ENCODE measurements at regions not wholly inside any gene's neighbourhood (a gene's known extent, or its start where the extent isn't known, plus 50 kb on each side); places are given as distances from the start of the nearest gene placed in this dataset.
"Not testable (repeated sequence)": the region's sequence is repeated elsewhere in the genome, so short reads cannot be mapped to it uniquely, and the experiment has no call there.

- TF ChIP-seq, protein P1, sequence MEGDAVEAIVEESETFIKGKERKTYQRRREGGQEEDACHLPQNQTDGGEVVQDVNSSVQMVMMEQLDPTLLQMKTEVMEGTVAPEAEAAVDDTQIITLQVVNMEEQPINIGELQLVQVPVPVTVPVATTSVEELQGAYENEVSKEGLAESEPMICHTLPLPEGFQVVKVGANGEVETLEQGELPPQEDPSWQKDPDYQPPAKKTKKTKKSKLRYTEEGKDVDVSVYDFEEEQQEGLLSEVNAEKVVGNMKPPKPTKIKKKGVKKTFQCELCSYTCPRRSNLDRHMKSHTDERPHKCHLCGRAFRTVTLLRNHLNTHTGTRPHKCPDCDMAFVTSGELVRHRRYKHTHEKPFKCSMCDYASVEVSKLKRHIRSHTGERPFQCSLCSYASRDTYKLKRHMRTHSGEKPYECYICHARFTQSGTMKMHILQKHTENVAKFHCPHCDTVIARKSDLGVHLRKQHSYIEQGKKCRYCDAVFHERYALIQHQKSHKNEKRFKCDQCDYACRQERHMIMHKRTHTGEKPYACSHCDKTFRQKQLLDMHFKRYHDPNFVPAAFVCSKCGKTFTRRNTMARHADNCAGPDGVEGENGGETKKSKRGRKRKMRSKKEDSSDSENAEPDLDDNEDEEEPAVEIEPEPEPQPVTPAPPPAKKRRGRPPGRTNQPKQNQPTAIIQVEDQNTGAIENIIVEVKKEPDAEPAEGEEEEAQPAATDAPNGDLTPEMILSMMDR (IDR thresholded peaks at IDR 0.05) = no peak
- no peak for TF ChIP-seq ZFX (IDR thresholded peaks at IDR 0.05; ENCODE audit: borderline replicate concordance)
- H3K27ac ChIP-seq = no peak overlapping the region
Measured at GRCh38 chr6:67956352-67956751, 678.7 kb upstream of the ADGRB3 start.

- no peak for TF ChIP-seq ZFX (IDR thresholded peaks at IDR 0.05; ENCODE audit: borderline replicate concordance)
- TF ChIP-seq, protein P1 (IDR thresholded peaks at IDR 0.05) = no peak
- H3K27ac ChIP-seq = no peak overlapping the region
Measured at GRCh38 chr6:67952948-67953347, 682.1 kb upstream of the ADGRB3 start.

DNA sequence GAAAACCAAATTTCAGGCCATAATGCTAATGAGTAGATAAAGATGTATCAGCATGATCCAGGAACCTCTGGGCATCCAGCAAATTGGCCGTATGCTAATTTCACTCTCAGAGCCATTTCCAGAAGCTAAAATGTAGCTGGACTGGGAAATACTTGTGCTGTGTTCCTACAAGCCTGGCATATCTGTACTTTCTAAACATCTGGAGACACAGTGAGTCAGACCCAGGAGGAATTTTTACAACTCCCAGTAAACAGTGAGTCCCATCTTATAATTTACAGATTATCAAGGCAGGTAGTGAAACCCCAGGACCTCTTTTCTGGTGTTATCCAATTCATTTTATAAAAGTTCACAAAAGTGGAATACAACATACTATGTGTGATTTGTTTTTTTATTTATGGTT lies 683.0 kb upstream of the ADGRB3 start:
- TF ChIP-seq, protein P1 (IDR thresholded peaks at IDR 0.05) = no peak
- no peak for TF ChIP-seq ZFX (IDR thresholded peaks at IDR 0.05; ENCODE audit: borderline replicate concordance)
- H3K27ac ChIP-seq = no peak overlapping the region

DNA sequence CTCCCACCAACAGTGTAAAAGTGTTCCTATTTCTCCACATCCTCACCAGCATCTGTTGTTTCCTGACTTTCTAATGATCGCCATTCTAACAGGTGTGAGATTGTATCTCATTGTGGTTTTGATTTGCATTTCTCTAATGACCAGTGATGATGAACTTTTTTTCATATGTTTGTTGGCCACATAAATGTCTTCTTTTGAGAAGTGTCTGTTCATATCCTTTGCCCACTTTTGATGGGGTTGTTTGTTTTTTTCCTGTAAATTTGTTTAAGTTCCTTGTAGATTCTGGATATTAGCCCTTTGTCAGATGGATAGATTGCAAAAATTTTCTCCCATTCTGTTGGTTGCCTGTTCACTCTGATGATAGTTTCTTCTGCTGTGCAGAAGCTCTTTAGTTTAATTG lies 687.3 kb upstream of the ADGRB3 start:
- not testable (repeated sequence) for H3K27ac ChIP-seq

DNA sequence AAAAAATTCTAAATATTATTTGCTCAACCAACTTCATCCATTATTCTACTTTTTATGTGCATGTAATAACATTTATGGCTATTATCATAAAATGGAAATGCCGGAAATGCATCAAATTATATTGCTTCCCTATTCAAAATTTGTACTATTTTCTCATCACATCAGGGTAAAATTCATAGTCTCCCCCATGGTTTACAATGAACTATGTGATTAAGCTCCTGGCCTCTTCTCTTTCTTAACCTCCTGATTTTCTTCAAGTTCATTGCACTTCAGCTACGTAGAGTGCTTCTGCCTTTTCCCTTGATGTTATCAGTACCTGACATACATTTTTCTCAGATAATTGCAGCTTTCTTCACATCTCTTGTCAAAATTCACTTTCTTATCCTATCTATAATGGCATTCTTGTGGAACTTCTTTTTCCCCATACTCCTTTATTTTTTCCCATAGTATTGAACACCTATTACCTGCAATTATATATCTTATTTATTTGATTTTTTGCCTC lies 699.1 kb upstream of the ADGRB3 start:
- H3K27ac ChIP-seq = no peak overlapping the region
- TF ChIP-seq, protein P1 (IDR thresholded peaks at IDR 0.05) = no peak
- no peak for TF ChIP-seq ZFX (IDR thresholded peaks at IDR 0.05; ENCODE audit: borderline replicate concordance)

GRCh38 chr6:67933278-67933677 lies 701.8 kb upstream of the ADGRB3 start:
- H3K27ac ChIP-seq = no peak overlapping the region
- TF ChIP-seq ZFX (IDR thresholded peaks at IDR 0.05; ENCODE audit: borderline replicate concordance) = no peak
- TF ChIP-seq, protein P1 (IDR thresholded peaks at IDR 0.05) = peak; percentile 51

DNA sequence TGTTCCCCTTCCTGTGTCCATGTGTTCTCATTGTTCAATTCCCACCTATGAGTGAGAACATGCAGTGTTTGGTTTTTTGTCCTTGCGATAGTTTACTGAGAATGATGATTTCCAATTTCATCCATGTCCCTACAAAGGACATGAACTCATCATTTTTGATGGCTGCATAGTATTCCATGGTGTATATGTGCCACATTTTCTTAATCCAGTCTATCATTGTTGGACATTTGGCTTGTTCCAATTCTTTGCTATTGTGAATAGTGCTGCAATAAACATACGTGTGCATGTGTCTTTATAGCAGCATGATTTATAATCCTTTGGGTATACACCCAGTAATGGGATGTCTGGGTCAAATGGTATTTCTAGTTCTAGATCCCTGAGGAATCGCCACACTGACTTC lies 712.5 kb upstream of the ADGRB3 start:
- not testable (repeated sequence) for H3K27ac ChIP-seq

DNA sequence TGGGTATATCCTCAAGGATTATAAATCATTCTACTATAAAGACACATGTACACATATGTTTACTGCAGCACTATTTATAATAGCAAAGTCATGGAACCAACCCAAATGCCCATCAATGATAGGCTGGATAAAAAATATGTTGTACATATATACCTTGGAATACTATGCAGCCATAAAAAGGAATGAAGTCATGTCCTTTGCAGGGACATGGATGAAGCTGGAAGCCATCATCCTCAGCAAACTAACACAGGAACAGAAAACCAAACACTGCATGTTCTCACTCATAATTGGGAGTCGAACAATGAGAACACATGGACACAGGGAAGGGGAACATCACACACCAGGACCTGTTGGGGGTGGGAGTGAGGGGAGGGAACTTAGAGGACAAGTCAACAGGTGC lies 715.0 kb upstream of the ADGRB3 start:
- H3K27ac ChIP-seq = not testable (repeated sequence)

- no peak overlapping the region for H3K27ac ChIP-seq
- TF ChIP-seq, protein P1 (IDR thresholded peaks at IDR 0.05) = no peak
- no peak for TF ChIP-seq ZFX (IDR thresholded peaks at IDR 0.05; ENCODE audit: borderline replicate concordance)
Measured at GRCh38 chr6:67916399-67916798, 718.7 kb upstream of the ADGRB3 start.
